GM19238 (cell line): ENCODE measurements at regions not wholly inside any gene's neighbourhood (a gene's known extent, or its start where the extent isn't known, plus 50 kb on each side); places are given as distances from the start of the nearest gene placed in this dataset.
A peak's percentile ranks its signal among the peaks of the same experiment; 100 is the strongest.
"Not testable (repeated sequence)": the region's sequence is repeated elsewhere in the genome, so short reads cannot be mapped to it uniquely, and the experiment has no call there.

Experiments
- DNase-seq: peaks from one replicate; pipeline ENCODE4 v3.0.0; 2011; ENCODE audit warnings: low spot score; ENCODE audit not compliant: insufficient read length

GRCh38 chr1:192476802-192477298 lies 98.7 kb upstream of the RGS1 start:
- no peak for DNase-seq

- DNase-seq = no peak
These were observed 97.9 kb upstream of the RGS1 start for GRCh38 chr1:192477630-192478029.

- DNase-seq = no peak
These were observed 89.7 kb upstream of the RGS1 start for GRCh38 chr1:192485692-192486436.

- DNase-seq = no peak
These were observed 87.5 kb upstream of the RGS1 start for GRCh38 chr1:192488058-192488457.

GRCh38 chr1:192489047-192489446 lies 86.5 kb upstream of the RGS1 start:
- no peak for DNase-seq

- no peak for DNase-seq
These were observed 85.8 kb upstream of the RGS1 start for GRCh38 chr1:192489748-192490147.

- no peak for DNase-seq
These were observed 83.6 kb upstream of the RGS1 start for GRCh38 chr1:192491804-192492554.

- no peak for DNase-seq
These were observed 82.0 kb upstream of the RGS1 start for GRCh38 chr1:192493584-192493983.

GRCh38 chr1:192496369-192497056 lies 79.1 kb upstream of the RGS1 start:
- DNase-seq = no peak

- no peak for DNase-seq
These were observed 78.3 kb upstream of the RGS1 start for GRCh38 chr1:192497214-192497794.

GRCh38 chr1:192498092-192498491 lies 77.5 kb upstream of the RGS1 start:
- DNase-seq = not testable (repeated sequence)

- not testable (repeated sequence) for DNase-seq
These were observed 76.5 kb upstream of the RGS1 start for GRCh38 chr1:192499061-192499581.

GRCh38 chr1:192500541-192500940 lies 75.0 kb upstream of the RGS1 start:
- not testable (repeated sequence) for DNase-seq

- DNase-seq = peak; percentile 20
These were observed 68.8 kb upstream of the RGS1 start for GRCh38 chr1:192506741-192507155.

GRCh38 chr1:192512426-192513162 lies 63.0 kb upstream of the RGS1 start:
- no peak for DNase-seq

- DNase-seq = no peak
These were observed 62.4 kb upstream of the RGS1 start for GRCh38 chr1:192513196-192513595.

- DNase-seq = no peak
These were observed 61.9 kb upstream of the RGS1 start for GRCh38 chr1:192513697-192514096.

- peak; percentile 13 for DNase-seq
These were observed 58.7 kb upstream of the RGS1 start for GRCh38 chr1:192516776-192517297.

- DNase-seq = not testable (repeated sequence)
These were observed 57.7 kb upstream of the RGS1 start for GRCh38 chr1:192517716-192518355.

GRCh38 chr1:192518700-192519099 lies 56.9 kb upstream of the RGS1 start:
- DNase-seq = no peak
